Endothelial cell of umbilical vein (primary cell): ENCODE measurements at regions not wholly inside any gene's neighbourhood (a gene's known extent, or its start where the extent isn't known, plus 50 kb on each side); places are given as distances from the start of the nearest gene placed in this dataset.

Source experiments
- BruUV-seq: library from RNA; stranded (reverse); fragments of 400-500 nt; replicated peaks from 2 replicates; lab custom pipeline; 2021; lab: Mats Ljungman, UMichigan
- CTCF ChIA-PET: fragments of 300-600, 350-600 bp; sonication (Branson Sonifier 250); formaldehyde crosslinking; loops from one replicate; lab custom pipeline; 2021; ENCODE audit warnings: antibody characterized with exemption, inconsistent platforms; lab: Charles Lee
- POLR2A ChIA-PET: fragments of 300-600, 350-600 bp; sonication (Branson Sonifier 250); formaldehyde crosslinking; loops from one replicate; lab custom pipeline; 2021; ENCODE audit warnings: antibody characterized with exemption, inconsistent platforms; lab: Charles Lee
- DNase-seq: peaks from one replicate; pipeline ENCODE4 v3.0.0-alpha.2; 2011; ENCODE audit warnings: low read depth, low spot score
- FAIRE-seq: peaks from 2 replicates; lab custom pipeline; 2011; peaks lifted over from hg19 to GRCh38; lab: Jason Lieb, UNC
- H2AFZ ChIP-seq: 2 replicates; pipeline ENCODE4 v1.6.0; 2012; ENCODE audit warnings: low read depth, low read length, control low read depth, inconsistent platforms
- H3K27ac ChIP-seq: 2 replicates; pipeline ENCODE4 v1.5.1; 2011; ENCODE audit warnings: low read depth, mild to moderate bottlenecking, control low read depth, low read length, moderate library complexity; ENCODE audit not compliant: insufficient read depth
- H3K27me3 ChIP-seq, 2 experiments: 2 replicates each; pipeline versions ENCODE4 v1.6.0 to v1.6.1; 2011; ENCODE audit warnings: low read length in 2 of 2, mixed read lengths in 1 of 2; ENCODE audit not compliant: control insufficient read depth in 2 of 2, insufficient read depth in 2 of 2
- H3K36me3 ChIP-seq, 2 experiments: 2 replicates in 1 of 2; 3 replicates in 1 of 2; pipeline ENCODE4 v1.5.1; 2011; ENCODE audit warnings: low read length in 2 of 2, mild to moderate bottlenecking in 1 of 2, moderate library complexity in 1 of 2; ENCODE audit not compliant: control insufficient read depth in 2 of 2, insufficient read depth in 2 of 2; ENCODE audit errors: extremely low read depth in 1 of 2
- H3K4me1 ChIP-seq: 3 replicates; pipeline ENCODE4 v1.5.1; 2011; ENCODE audit warnings: mild to moderate bottlenecking, low read length; ENCODE audit not compliant: control insufficient read depth, insufficient read depth; ENCODE audit errors: extremely low read depth
- H3K4me2 ChIP-seq: 2 replicates; pipeline ENCODE4 v1.6.1; 2011; ENCODE audit warnings: low read length, control low read depth, mixed read lengths; ENCODE audit not compliant: insufficient read depth
- H3K4me3 ChIP-seq, 3 experiments: fragments of 200-600 bp in 1 of 3; sonication (generic), shearing (Covaris generic) in 1 of 3; replicated peaks in 1 of 3; 2 replicates each; pipeline ENCODE4 v1.5.1; 2011 to 2016; ENCODE audit warnings: control low read depth in 3 of 3, low read length in 3 of 3, mild to moderate bottlenecking in 2 of 3, inconsistent platforms in 1 of 3, low read depth in 1 of 3, moderate library complexity in 1 of 3; ENCODE audit not compliant: insufficient read depth in 1 of 3
- H3K79me2 ChIP-seq: 2 replicates; pipeline ENCODE4 v1.6.0; 2012; ENCODE audit warnings: low read length, inconsistent platforms; ENCODE audit not compliant: control insufficient read depth, insufficient read depth
- H3K9ac ChIP-seq: replicated peaks from 2 replicates; pipeline ENCODE3; 2011; ENCODE audit warnings: low read length, control low read depth; ENCODE audit not compliant: insufficient read depth; ENCODE audit errors: extremely low read depth
- H3K9me1 ChIP-seq: replicated peaks from 3 replicates; pipeline ENCODE4 v1.6.0; 2011; ENCODE audit warnings: mild to moderate bottlenecking, low read length; ENCODE audit not compliant: control insufficient read depth, insufficient read depth; ENCODE audit errors: extremely low read depth
- H3K9me3 ChIP-seq: replicated peaks from 2 replicates; pipeline ENCODE4 v1.5.1; 2012; ENCODE audit warnings: low read length, inconsistent platforms; ENCODE audit not compliant: control insufficient read depth, insufficient read depth
- H4K20me1 ChIP-seq: replicated peaks from 2 replicates; pipeline ENCODE3; 2011; ENCODE audit warnings: mild to moderate bottlenecking, low read length; ENCODE audit not compliant: control insufficient read depth, insufficient read depth; ENCODE audit errors: extremely low read depth
- EZH2 ChIP-seq: IDR thresholded peaks from 2 replicates; pipeline ENCODE4 v1.6.1; 2012; ENCODE audit warnings: borderline replicate concordance, low read depth, mild to moderate bottlenecking, moderate library complexity, low read length, inconsistent platforms; ENCODE audit not compliant: severe bottlenecking
- FOS ChIP-seq: IDR thresholded peaks from 2 replicates; pipeline ENCODE4 v1.6.1; 2011; ENCODE audit warnings: mild to moderate bottlenecking, low read length, moderate library complexity, borderline replicate concordance; ENCODE audit not compliant: insufficient read depth
- GATA2 ChIP-seq: IDR thresholded peaks from 2 replicates; pipeline ENCODE4 v1.7.0; 2011; ENCODE audit warnings: low read depth, mild to moderate bottlenecking, moderate library complexity, mixed read lengths, low read length; ENCODE audit not compliant: insufficient read length, insufficient read depth
- JUN ChIP-seq: IDR thresholded peaks from 2 replicates; pipeline ENCODE4 v1.6.1; 2011; ENCODE audit warnings: borderline replicate concordance, low read depth; ENCODE audit not compliant: insufficient read length, insufficient read depth
- MYC ChIP-seq: IDR thresholded peaks from one replicate; pipeline ENCODE4 v1.6.1; 2011; ENCODE audit warnings: mild to moderate bottlenecking, low read depth, low read length
- POLR2A ChIP-seq: IDR thresholded peaks from 2 replicates; pipeline ENCODE4 v1.6.1; 2012; ENCODE audit warnings: low read depth, mild to moderate bottlenecking, control low read depth, low read length
- POLR2AphosphoS5 ChIP-seq: IDR thresholded peaks from 2 replicates; pipeline ENCODE4 v1.6.1; 2012; ENCODE audit warnings: low read depth, mild to moderate bottlenecking, control low read depth, low read length, moderate library complexity; ENCODE audit not compliant: insufficient read depth
- dilution Hi-C: fragments of 300-500 bp; cut with MboI; formaldehyde crosslinking; loops from one replicate; pipeline ENCODE4 v1.15.0; 2019; ENCODE audit warnings: low sequenced_read_pairs; ENCODE audit not compliant: extremely low pct_ligation_motif_present
- intact Hi-C: fragments of 100-400 bp; cut with micrococcal nuclease; formaldehyde crosslinking; loops from one replicate; pipeline ENCODE4 v1.10.0; 2022
- TF ChIP-seq, protein P1 (sequence below), 2 donors: IDR thresholded peaks; 1 replicate in 1 of 2; 2 replicates in 1 of 2; pipeline ENCODE4 v1.5.1; 2011; ENCODE audit warnings: low read length in 2 of 2, mild to moderate bottlenecking in 2 of 2, moderate library complexity in 2 of 2, control low read depth in 1 of 2, inconsistent platforms in 1 of 2, low read depth in 1 of 2; ENCODE audit not compliant: insufficient read depth in 1 of 2; ENCODE audit errors: extremely low read depth in 1 of 2
- TF ChIP-seq, protein P2 (sequence below): IDR thresholded peaks from 2 replicates; pipeline ENCODE4 v1.6.1; 2011; ENCODE audit not compliant: insufficient read depth, insufficient read length

DNA sequence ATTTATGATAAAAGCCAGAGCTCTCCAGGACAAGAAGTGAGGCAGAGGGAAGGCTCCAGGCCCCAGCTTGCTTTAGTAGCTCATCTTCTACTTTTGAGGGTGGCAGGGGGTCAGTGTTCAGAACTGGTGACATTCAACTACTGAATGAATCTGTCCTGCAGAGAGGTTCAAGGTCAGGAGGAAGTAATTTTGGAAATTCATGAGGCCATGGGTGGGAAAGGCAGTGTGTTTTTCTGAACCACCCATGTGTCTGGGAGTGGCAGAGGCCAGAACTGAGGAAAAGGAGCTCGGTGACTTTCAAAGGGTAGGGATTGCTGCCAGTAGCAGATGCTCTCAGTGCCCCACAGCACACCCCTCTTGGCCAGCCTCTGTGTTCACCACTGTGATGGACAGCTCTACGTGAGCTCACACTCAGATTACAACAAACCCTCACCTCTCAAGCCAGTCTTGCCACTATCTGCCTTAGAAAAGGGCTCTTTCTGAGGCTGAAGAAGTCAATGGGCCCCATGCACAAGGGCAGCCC, 571.2 kb downstream of the RAB28 start:
- BruUV-seq = no TSS peak
- no peak for TF ChIP-seq GATA2
- TF ChIP-seq MYC = no peak
- no peak for TF ChIP-seq FOS
- no peak for TF ChIP-seq POLR2AphosphoS5
- no peak for TF ChIP-seq EZH2
- TF ChIP-seq, protein P1, sequence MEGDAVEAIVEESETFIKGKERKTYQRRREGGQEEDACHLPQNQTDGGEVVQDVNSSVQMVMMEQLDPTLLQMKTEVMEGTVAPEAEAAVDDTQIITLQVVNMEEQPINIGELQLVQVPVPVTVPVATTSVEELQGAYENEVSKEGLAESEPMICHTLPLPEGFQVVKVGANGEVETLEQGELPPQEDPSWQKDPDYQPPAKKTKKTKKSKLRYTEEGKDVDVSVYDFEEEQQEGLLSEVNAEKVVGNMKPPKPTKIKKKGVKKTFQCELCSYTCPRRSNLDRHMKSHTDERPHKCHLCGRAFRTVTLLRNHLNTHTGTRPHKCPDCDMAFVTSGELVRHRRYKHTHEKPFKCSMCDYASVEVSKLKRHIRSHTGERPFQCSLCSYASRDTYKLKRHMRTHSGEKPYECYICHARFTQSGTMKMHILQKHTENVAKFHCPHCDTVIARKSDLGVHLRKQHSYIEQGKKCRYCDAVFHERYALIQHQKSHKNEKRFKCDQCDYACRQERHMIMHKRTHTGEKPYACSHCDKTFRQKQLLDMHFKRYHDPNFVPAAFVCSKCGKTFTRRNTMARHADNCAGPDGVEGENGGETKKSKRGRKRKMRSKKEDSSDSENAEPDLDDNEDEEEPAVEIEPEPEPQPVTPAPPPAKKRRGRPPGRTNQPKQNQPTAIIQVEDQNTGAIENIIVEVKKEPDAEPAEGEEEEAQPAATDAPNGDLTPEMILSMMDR (IDR thresholded peaks at IDR 0.05; ENCODE audit: extremely low read depth in 1 of 2, insufficient read depth in 1 of 2, low read depth in 1 of 2, low read length in 2 of 2) = no peak
- TF ChIP-seq JUN = no peak
- TF ChIP-seq POLR2A = no peak
- TF ChIP-seq, protein P2, sequence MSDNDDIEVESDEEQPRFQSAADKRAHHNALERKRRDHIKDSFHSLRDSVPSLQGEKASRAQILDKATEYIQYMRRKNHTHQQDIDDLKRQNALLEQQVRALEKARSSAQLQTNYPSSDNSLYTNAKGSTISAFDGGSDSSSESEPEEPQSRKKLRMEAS = no peak
- H3K27me3 ChIP-seq = no peaks in the 10 kb centered on the region
- dilution Hi-C loops (no loop called here), intact Hi-C loops (no loop called here)
- ChIA-PET CTCF (no interaction called here), POLR2A (no interaction called here)
- H4K20me1 ChIP-seq = no peaks in the 10 kb centered on the region
- H3K79me2 ChIP-seq = no peaks in the 10 kb centered on the region
- FAIRE-seq = no peak
- H3K9me3 ChIP-seq = peaks cover 3% of the 10 kb centered on the region
- no peak overlapping the region for H3K9ac ChIP-seq
- H2AFZ ChIP-seq = no peak overlapping the region
- no peak overlapping the region for H3K4me3 ChIP-seq
- H3K4me2 ChIP-seq = no peak overlapping the region
- DNase-seq = no peak
- no peak overlapping the region for H3K27ac ChIP-seq
- H3K36me3 ChIP-seq = no peaks in the 10 kb centered on the region
- H3K9me1 ChIP-seq = no peaks in the 10 kb centered on the region
- H3K4me1 ChIP-seq = no peaks in the 10 kb centered on the region
